SK-N-MC (cell line): ENCODE measurements at regions not wholly inside any gene's neighbourhood (a gene's known extent, or its start where the extent isn't known, plus 50 kb on each side); places are given as distances from the start of the nearest gene placed in this dataset.

Experiments used
- DNase-seq: peaks from one replicate; pipeline ENCODE4 v3.0.0-alpha.2; 2011; ENCODE audit warnings: low read depth, low spot score
- H3K27ac ChIP-seq: fragments of 200-600 bp; sonication (generic); 2 replicates; pipeline ENCODE4 v1.5.1; 2016; ENCODE audit warnings: mixed run types
- H3K36me3 ChIP-seq: fragments of 200-600 bp; sonication (generic); 2 replicates; pipeline ENCODE4 v1.6.1; 2017; ENCODE audit warnings: antibody characterized with exemption, low read length, mixed read lengths; ENCODE audit not compliant: insufficient read depth
- H3K4me3 ChIP-seq: fragments of 200-600 bp; sonication (generic); 2 replicates; pipeline ENCODE4 v1.5.1; 2016
- H3K9ac ChIP-seq: fragments of 200-600 bp; sonication (generic); 2 replicates; pipeline ENCODE4 v1.8.0; 2017; ENCODE audit warnings: mixed run types, mixed read lengths; ENCODE audit not compliant: insufficient read length
- H3K9me3 ChIP-seq: fragments of 200-600 bp; sonication (generic); 2 replicates; pipeline ENCODE4 v1.6.1; 2017; ENCODE audit warnings: low read depth, mild to moderate bottlenecking, antibody characterized with exemption, low read length, moderate library complexity, mixed read lengths
- EZH2 ChIP-seq: fragments of 200-600 bp; sonication (generic); IDR thresholded peaks from one replicate; pipeline ENCODE4 v1.6.1; 2017; ENCODE audit warnings: antibody characterized with exemption
- FOXP2 ChIP-seq: optimal IDR thresholded peaks from 2 replicates; pipeline ENCODE3; 2011; ENCODE audit warnings: mild to moderate bottlenecking, moderate library complexity; ENCODE audit not compliant: insufficient read depth; ENCODE audit errors: extremely low read length, control extremely low read depth
- POLR2AphosphoS5 ChIP-seq: IDR thresholded peaks from 2 replicates; pipeline ENCODE4 v1.6.1; 2012; ENCODE audit warnings: mild to moderate bottlenecking, low read depth, low read length, borderline replicate concordance

DNA sequence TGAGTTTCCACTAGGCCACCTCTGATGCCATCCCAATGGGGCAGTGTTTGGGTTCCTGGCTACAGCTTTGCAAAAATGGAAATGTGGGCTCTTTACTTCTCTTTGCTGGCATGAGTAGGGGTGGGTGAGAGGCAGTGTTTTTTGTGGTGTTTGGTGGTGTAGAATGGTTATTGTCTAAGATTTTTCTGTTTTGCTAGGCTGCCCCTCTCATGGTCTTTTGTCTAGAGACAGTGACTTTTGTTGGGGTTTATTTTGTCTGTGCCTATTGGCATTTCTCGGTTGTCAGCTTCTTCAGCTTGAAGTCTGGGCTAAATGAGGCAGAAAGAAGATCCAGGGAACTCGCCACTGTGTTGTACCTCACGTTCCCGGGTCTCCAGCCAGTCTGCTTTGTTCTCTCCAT is 112.1 kb downstream of the CENPF start:
- H3K4me3 ChIP-seq = no peak overlapping the region
- no peak overlapping the region for H3K9ac ChIP-seq
- no peaks in the 10 kb centered on the region for H3K9me3 ChIP-seq
- TF ChIP-seq FOXP2 = no peak
- H3K27ac ChIP-seq = no peak overlapping the region
- no peaks in the 10 kb centered on the region for H3K36me3 ChIP-seq
- no peak for DNase-seq

DNA sequence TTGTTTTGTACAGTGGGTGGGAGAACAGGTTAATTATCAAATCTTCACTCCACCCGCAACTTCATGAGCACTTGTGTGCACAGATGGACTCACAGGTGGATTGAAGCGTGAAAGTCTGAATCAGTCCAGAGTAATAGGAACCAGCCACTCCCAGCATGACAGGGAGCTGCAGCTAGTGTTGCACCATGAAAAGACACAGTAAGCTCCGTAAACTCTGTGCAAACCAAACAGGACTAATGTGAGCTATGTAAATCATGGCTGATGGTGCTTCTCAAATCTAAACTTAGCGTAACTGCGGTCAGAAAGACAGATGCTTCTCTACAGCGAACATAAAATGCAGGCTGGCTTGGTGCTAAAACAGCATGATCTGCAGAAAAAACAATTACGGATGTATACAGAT is 114.4 kb downstream of the CENPF start:
- no peak overlapping the region for H3K9ac ChIP-seq
- no peak for DNase-seq

DNA sequence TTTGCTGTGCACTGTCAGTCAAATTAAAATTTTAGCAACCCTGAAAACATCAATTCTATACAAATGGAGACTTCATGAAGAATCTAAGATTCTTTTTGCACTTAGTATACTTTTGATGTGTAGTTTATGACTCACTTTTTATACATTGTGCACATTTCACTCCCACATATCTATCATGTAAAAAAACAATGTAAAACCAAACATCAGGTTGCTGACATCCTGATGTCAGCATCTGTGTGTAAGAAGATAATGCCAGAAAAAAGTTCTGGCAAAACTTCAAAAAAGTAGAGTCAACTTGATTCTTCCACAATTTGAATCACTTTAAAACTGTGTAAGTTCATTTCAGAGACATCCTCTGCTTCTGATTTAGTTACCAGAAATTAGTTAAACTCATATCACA is 115.7 kb downstream of the CENPF start:
- Histone ChIP-seq H3K27ac (no peak overlapping the region), H3K9me3 (no peaks in the 10 kb centered on the region), H3K36me3 (no peaks in the 10 kb centered on the region), H3K4me3 (no peak overlapping the region), H3K9ac (no peak overlapping the region)
- TF ChIP-seq POLR2AphosphoS5 = no peak
- no peak for TF ChIP-seq FOXP2
- no peak for TF ChIP-seq EZH2
- DNase-seq = no peak

More for the DNA sequence above, 114.4 kb downstream of the CENPF start:
- no peak for TF ChIP-seq FOXP2
- TF ChIP-seq EZH2 = no peak
- no peak for TF ChIP-seq POLR2AphosphoS5
- Histone ChIP-seq H3K9me3 (no peaks in the 10 kb centered on the region), H3K27ac (no peak overlapping the region), H3K4me3 (no peak overlapping the region), H3K36me3 (no peaks in the 10 kb centered on the region)

DNA sequence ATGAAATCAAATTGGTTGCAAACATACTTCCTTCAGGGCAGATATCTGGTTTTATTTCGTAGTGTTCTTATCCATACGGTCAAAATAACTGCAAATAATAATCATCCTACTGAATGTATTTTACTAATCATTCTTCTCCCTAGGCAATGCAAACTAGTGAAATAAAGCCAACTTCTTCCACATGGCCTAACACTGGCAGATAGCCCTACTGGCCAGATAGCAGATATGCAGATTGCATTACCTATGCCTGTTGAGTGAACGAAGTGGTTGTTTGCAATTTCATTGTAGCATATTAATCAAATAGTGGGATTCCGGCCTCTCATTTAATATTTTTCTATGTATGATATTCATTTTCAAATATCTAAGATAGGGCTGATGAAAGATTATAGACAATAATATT is 116.2 kb downstream of the CENPF start:
- no peak overlapping the region for H3K4me3 ChIP-seq
- H3K36me3 ChIP-seq = no peaks in the 10 kb centered on the region
- DNase-seq = no peak
- no peak overlapping the region for H3K27ac ChIP-seq
- no peak overlapping the region for H3K9ac ChIP-seq
- TF ChIP-seq POLR2AphosphoS5 = no peak
- TF ChIP-seq EZH2 = no peak
- TF ChIP-seq FOXP2 = no peak
- no peaks in the 10 kb centered on the region for H3K9me3 ChIP-seq

DNA sequence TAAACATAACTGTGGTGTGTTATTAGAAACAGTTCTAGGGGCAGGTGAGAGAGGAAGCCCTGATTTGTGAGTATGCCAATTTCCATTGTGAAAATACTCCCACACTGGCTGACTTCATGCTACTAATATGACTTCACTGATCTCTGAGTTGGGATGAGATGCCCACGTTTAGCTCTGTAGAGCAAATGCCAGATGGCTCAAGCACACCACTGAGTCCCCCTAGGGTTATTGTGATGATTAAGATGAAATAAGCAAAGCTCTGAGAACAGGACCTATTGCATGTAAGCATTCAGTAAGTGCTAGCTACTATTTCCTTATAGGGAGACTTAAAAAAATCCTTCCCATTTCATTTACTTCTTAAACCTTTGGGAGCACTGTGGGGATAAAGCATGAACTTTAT is 117.6 kb downstream of the CENPF start:
- Histone ChIP-seq H3K9me3 (no peaks in the 10 kb centered on the region), H3K36me3 (no peaks in the 10 kb centered on the region), H3K4me3 (no peak overlapping the region), H3K9ac (no peak overlapping the region), H3K27ac (no peak overlapping the region)
- TF ChIP-seq FOXP2 = no peak
- no peak for DNase-seq

DNA sequence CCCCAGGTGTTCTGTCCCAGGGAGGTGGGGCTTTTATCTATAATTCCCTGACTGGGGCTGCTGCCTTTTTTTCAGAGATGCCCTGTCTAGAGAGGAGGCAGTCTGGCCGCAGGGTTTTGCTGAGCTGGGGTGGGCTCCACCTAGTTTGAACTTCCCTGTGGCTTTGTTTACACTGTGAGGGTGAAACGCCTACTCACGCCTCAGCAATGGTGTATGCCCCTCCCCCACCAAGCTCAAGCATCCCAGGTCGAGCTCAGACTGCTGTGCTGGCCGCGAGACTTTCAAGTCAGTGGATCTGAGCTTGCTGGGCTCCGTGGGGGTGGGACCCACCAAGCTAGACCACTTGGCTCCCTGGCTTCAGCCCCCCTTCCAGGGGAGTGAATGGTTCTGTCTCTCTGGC is 124.3 kb downstream of the CENPF start:
- DNase-seq = no peak
- Histone ChIP-seq H3K27ac (no peak overlapping the region), H3K4me3 (no peak overlapping the region), H3K9ac (no peak overlapping the region), H3K36me3 (no peaks in the 10 kb centered on the region), H3K9me3 (no peaks in the 10 kb centered on the region)
- TF ChIP-seq EZH2 (no peak), POLR2AphosphoS5 (no peak), FOXP2 (no peak)

DNA sequence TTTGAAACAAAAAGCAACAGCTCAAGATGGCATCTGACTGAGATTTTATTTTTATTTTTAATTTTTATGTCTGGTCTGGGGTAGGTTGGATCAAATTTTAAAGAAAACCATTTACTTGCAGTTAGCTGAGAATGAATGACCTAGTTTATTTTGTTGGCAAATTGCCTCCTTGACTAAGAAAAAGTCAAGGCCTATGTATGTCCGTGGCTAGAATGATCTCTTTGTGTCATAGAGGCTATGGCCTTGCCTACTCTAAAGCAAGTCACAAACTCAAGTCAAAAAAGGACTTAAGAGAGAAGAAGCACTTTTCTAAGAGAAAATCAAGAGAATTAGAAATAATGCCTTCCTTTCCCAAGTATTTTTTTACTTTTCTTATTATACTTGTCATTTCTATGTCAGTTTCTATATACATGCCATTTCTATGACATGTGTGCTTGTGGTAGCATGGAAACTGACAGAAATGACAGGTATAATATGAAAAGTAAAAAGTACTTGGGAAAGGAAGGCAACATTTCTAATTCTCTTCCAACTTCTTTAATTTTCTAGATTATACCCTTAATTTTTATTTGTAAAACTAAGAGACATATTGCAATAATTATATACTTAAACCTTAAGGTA is 136.7 kb downstream of the CENPF start:
- Histone ChIP-seq H3K9me3 (no peaks in the 10 kb centered on the region), H3K27ac (no peak overlapping the region), H3K4me3 (no peak overlapping the region), H3K9ac (no peak overlapping the region), H3K36me3 (no peaks in the 10 kb centered on the region)
- DNase-seq = no peak
- no peak for TF ChIP-seq POLR2AphosphoS5
- TF ChIP-seq FOXP2 = no peak
- TF ChIP-seq EZH2 = no peak

DNA sequence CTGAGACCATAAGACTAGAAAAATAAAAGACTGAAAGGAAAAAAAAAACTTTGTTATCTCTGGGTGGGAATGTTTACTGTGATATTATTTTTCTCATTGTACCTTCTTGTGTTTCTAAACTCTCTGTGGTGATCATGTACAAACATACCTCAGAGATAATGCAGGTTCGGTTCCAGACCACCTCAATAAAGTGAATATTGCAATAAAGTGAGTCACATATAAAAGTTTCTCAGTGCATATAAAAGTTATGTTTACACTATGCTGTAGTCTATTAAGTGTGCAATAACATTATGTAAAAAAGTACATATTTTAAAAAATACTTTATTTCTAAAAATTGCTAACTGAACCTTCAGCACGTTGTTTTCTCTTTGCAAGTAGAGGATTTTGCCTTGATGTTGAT is 137.5 kb downstream of the CENPF start:
- no peaks in the 10 kb centered on the region for H3K36me3 ChIP-seq
- DNase-seq = no peak
- H3K27ac ChIP-seq = no peak overlapping the region
- TF ChIP-seq POLR2AphosphoS5 (no peak), FOXP2 (no peak), EZH2 (no peak)
- no peak overlapping the region for H3K9ac ChIP-seq
- H3K9me3 ChIP-seq = no peaks in the 10 kb centered on the region
- no peak overlapping the region for H3K4me3 ChIP-seq

DNA sequence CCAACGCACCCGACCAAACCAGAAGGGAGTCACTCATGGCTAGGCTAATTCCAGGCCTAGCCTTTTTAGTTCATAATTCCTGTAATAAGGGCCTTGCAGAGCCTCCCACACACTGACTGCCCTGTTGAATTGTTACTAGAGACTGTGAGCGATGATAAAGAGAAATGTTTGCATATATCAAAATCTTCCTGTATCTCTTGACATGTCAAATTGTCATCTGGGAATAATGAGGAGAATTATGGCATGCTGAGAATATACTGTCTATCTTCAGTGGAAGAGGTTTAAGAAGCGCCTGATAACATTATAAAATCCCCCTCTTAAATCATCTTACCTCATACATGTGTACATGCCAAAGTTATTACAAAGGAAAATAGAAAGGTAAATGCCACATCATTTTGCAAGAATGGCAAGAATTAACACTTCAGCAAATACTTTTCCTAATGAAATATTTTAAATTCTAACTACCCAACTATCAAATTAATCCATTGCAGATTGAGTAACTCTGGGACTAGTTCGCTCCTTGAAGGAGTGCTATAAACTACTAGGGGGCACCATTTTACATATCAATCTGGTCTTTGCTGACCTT is 144.1 kb downstream of the CENPF start:
- DNase-seq = no peak
- Histone ChIP-seq H3K36me3 (no peaks in the 10 kb centered on the region), H3K9me3 (no peaks in the 10 kb centered on the region), H3K9ac (no peak overlapping the region), H3K27ac (no peak overlapping the region), H3K4me3 (no peak overlapping the region)
- TF ChIP-seq EZH2 = no peak
- no peak for TF ChIP-seq FOXP2
- TF ChIP-seq POLR2AphosphoS5 = no peak
